ENCODE measurements at regions not wholly inside any gene's neighbourhood (a gene's known extent, or its start where the extent isn't known, plus 50 kb on each side); places are given as distances from the start of the nearest gene placed in this dataset.
A peak's percentile ranks its signal among the peaks of the same experiment; 100 is the strongest.
"Not testable (repeated sequence)": the region's sequence is repeated elsewhere in the genome, so short reads cannot be mapped to it uniquely, and the experiment has no call there.

DNA sequence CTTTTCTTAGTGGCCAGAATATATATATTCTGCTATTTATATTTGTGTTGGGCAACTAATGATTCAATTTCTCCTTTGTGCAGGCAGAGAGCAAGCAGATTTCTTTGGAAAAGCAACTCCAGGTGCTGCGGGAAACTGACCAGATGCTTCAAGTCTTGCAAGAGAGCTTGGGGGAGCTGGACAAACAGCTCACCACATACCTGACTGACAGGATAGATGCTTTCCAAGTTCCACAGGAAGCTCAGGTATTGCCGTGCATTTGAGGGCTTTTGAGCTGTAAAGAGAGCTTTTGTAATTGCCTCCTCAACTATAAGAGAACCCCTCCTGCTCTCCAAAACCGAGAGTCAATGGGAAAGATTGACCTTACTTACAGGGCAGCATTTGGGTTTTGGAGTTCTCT is 203.5 kb downstream of the UTRN start:
- Histone ChIP-seq H3K27me3 (ENCODE audit: control insufficient read depth, insufficient read depth, low read length) (no peaks in the 10 kb centered on the region), H3K9ac (ENCODE audit: low read length) (no peak overlapping the region), H3K9me3 (ENCODE audit: control insufficient read depth, low read length) (no peaks in the 10 kb centered on the region), H3K36me3 (ENCODE audit: control insufficient read depth, insufficient read depth, low read length) (peaks cover 10% of the 10 kb centered on the region), H3K4me1 (ENCODE audit: control insufficient read depth, insufficient read depth, low read length) (no peaks in the 10 kb centered on the region), H3K4me3 (ENCODE audit: low read length) (no peak overlapping the region)

DNA sequence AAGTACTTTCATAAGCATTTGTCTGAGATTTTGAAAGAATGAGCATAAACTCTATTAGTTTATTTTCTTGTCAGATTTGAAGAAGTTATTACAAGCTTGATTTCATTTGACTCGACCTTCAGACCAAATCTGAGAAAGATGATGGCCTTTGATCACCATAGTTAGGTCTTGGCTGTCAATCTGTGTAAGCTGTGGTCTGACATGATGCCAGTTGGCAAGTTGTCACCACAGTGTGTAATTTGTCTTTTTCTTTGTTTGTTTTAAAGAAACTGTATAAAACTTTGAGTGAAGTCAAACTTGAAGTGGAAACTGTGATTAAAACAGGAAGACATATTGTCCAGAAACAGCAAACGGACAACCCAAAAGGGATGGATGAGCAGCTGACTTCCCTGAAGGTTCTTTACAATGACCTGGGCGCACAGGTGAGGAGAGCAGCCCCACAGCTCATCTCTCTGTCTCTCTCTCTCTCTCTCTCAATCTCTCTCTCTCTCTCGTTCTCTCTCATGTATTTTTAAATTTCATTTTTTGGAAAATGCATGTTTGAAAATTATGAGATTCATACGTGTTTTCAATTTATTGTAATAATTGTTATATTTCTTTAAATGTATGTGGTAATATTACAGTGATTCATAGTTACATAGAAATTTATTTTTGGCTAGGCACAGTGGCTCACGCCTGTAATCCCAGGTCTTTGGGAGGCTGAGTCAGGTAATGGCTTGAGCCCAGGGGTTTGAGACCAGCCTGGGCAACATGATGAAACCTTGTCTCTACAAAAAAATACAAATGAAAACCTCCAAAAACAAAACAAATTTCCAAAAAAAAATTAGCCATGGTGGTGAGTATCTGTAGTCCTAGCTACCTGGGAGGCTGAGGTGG is 208.1 kb downstream of the UTRN start:
- no peak overlapping the region for H3K9ac ChIP-seq (ENCODE audit: low read length)
- H3K4me3 ChIP-seq (ENCODE audit: low read length), result no peak overlapping the region
- no peaks in the 10 kb centered on the region for H3K27me3 ChIP-seq (ENCODE audit: control insufficient read depth, insufficient read depth, low read length)
- no peaks in the 10 kb centered on the region for H3K4me1 ChIP-seq (ENCODE audit: control insufficient read depth, insufficient read depth, low read length)
- peaks cover 16% of the 10 kb centered on the region for H3K36me3 ChIP-seq (ENCODE audit: control insufficient read depth, insufficient read depth, low read length)
- H3K9me3 ChIP-seq (ENCODE audit: control insufficient read depth, low read length), result no peaks in the 10 kb centered on the region

- H3K9ac ChIP-seq (ENCODE audit: low read length); H3K27me3 ChIP-seq (ENCODE audit: control insufficient read depth, insufficient read depth, low read length); H3K9me3 ChIP-seq (ENCODE audit: control insufficient read depth, low read length); H3K4me3 ChIP-seq (ENCODE audit: low read length); H3K4me1 ChIP-seq (ENCODE audit: control insufficient read depth, insufficient read depth, low read length): not testable (repeated sequence)
- peaks cover 14% of the 10 kb centered on the region for H3K36me3 ChIP-seq (ENCODE audit: control insufficient read depth, insufficient read depth, low read length)
These were observed 209.9 kb downstream of the UTRN start for GRCh38 chr6:144495076-144495475.

DNA sequence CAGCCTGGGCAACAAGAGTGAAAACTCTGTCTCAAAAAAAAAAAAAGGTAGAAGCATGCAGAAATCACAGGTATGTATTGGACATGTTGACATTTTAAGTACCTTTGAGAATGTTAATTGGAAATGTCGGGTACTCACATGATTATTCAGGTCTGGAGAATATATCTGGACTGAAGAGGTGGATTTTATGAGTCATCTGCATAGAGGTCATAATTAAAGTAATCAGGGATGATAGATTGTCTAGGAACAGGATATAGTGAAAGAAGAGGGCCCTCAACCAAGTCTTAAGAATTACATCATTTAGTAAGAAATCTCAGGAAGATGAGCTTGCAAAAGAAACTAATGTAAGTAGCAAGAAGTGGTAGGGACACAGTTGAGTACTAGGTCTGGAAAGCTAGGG is 212.5 kb downstream of the UTRN start:
- H3K36me3 ChIP-seq (ENCODE audit: control insufficient read depth, insufficient read depth, low read length), result peaks cover 6% of the 10 kb centered on the region
- H3K27me3 ChIP-seq (ENCODE audit: control insufficient read depth, insufficient read depth, low read length), result no peaks in the 10 kb centered on the region
- no peaks in the 10 kb centered on the region for H3K4me1 ChIP-seq (ENCODE audit: control insufficient read depth, insufficient read depth, low read length)
- no peak overlapping the region for H3K4me3 ChIP-seq (ENCODE audit: low read length)
- H3K9me3 ChIP-seq (ENCODE audit: control insufficient read depth, low read length), result no peaks in the 10 kb centered on the region
- H3K9ac ChIP-seq (ENCODE audit: low read length), result no peak overlapping the region

DNA sequence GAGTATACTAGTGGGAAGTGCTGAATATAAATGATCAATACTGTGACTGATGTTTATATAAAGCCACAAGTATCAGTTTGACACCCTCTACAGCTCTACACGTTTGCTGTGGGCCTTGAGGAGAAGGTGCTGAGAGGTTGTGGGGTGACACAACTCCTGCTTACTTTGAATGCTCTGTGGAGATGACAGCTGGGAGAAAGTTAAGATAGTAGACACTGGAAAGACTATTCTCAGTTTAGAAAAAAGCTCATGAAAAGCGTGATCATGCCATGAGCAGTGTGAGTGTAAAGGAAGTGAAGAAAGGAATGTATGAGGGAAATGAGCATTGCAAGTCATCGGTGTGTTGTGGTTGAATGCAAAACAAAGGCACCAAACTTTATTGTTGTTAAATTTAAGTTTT is 215.8 kb downstream of the UTRN start:
- H3K4me1 ChIP-seq (ENCODE audit: control insufficient read depth, insufficient read depth, low read length), result no peaks in the 10 kb centered on the region
- H3K9ac ChIP-seq (ENCODE audit: low read length), result peak overlapping the region; percentile 11
- no peaks in the 10 kb centered on the region for H3K9me3 ChIP-seq (ENCODE audit: control insufficient read depth, low read length)
- H3K4me3 ChIP-seq (ENCODE audit: low read length), result no peak overlapping the region
- peaks cover 6% of the 10 kb centered on the region for H3K36me3 ChIP-seq (ENCODE audit: control insufficient read depth, insufficient read depth, low read length)
- no peaks in the 10 kb centered on the region for H3K27me3 ChIP-seq (ENCODE audit: control insufficient read depth, insufficient read depth, low read length)

DNA sequence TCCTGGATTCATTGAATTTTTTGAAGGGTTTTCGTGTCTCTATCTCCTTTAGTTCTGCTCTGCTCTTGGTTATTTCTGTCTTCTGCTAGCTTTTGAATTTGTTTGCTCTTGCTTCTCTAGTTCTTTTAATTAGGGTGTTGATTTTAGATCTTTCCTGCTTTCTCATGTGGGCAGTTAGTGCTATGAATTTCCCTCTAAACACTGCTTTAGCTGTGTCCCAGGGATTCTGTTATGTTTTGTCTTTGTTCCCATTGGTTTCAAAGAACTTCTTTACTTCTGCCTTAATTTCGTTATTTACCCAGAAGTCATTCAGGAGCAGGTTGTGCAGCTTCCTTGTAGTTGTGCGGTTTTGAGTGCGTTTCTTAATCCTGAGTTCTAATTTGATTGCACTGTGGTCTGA is 220.1 kb downstream of the UTRN start:
- H3K36me3 ChIP-seq (ENCODE audit: control insufficient read depth, insufficient read depth, low read length); H3K9me3 ChIP-seq (ENCODE audit: control insufficient read depth, low read length); H3K27me3 ChIP-seq (ENCODE audit: control insufficient read depth, insufficient read depth, low read length); H3K9ac ChIP-seq (ENCODE audit: low read length); H3K4me1 ChIP-seq (ENCODE audit: control insufficient read depth, insufficient read depth, low read length); H3K4me3 ChIP-seq (ENCODE audit: low read length): not testable (repeated sequence)

GRCh38 chr6:144506051-144506450 is 220.9 kb downstream of the UTRN start:
- not testable (repeated sequence) for H3K27me3 ChIP-seq (ENCODE audit: control insufficient read depth, insufficient read depth, low read length)

DNA sequence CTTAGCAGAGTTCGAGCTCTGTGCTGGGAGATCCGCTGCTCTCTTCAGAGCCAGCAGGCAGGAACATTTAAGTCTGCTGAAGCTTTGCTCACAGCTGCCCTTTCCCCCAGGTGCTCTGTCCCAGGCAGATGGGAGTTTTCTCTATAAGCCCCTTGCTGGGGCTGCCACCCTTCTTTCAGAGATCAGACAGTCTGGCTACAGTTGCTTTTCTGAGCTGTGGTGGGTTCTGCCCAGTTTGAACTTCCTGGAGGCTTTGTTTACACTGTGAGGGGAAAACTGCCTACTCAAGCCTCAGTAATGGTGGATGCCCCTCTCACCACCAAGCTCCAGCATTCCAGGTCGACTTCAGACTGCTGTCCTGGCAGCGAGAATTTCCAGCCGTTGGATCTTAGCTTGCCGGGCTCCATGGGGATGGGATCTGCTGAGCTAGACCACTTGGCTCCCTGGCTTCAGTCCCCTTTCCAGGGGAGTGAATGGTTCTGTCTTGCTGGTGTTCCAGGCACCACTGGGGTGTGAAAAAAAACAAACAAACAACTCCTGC is 222.7 kb downstream of the UTRN start:
- H3K9ac ChIP-seq (ENCODE audit: low read length); H3K36me3 ChIP-seq (ENCODE audit: control insufficient read depth, insufficient read depth, low read length); H3K4me1 ChIP-seq (ENCODE audit: control insufficient read depth, insufficient read depth, low read length); H3K9me3 ChIP-seq (ENCODE audit: control insufficient read depth, low read length); H3K4me3 ChIP-seq (ENCODE audit: low read length); H3K27me3 ChIP-seq (ENCODE audit: control insufficient read depth, insufficient read depth, low read length): not testable (repeated sequence)

More at GRCh38 chr6:144506051-144506450, 220.9 kb downstream of the UTRN start:
- not testable (repeated sequence) for H3K9ac ChIP-seq (ENCODE audit: low read length); H3K9me3 ChIP-seq (ENCODE audit: control insufficient read depth, low read length); H3K4me3 ChIP-seq (ENCODE audit: low read length); H3K4me1 ChIP-seq (ENCODE audit: control insufficient read depth, insufficient read depth, low read length); H3K36me3 ChIP-seq (ENCODE audit: control insufficient read depth, insufficient read depth, low read length)

- Histone ChIP-seq H3K9me3 (ENCODE audit: control insufficient read depth, low read length) (no peaks in the 10 kb centered on the region), H3K27me3 (ENCODE audit: control insufficient read depth, insufficient read depth, low read length) (no peaks in the 10 kb centered on the region), H3K4me3 (ENCODE audit: low read length) (no peak overlapping the region), H3K9ac (ENCODE audit: low read length) (no peak overlapping the region), H3K4me1 (ENCODE audit: control insufficient read depth, insufficient read depth, low read length) (no peaks in the 10 kb centered on the region), H3K36me3 (ENCODE audit: control insufficient read depth, insufficient read depth, low read length) (no peaks in the 10 kb centered on the region)
These were observed 225.7 kb downstream of the UTRN start for GRCh38 chr6:144510859-144511258.

- H3K36me3 ChIP-seq (ENCODE audit: control insufficient read depth, insufficient read depth, low read length), result no peaks in the 10 kb centered on the region
- H3K4me3 ChIP-seq (ENCODE audit: low read length), result no peak overlapping the region
- H3K9me3 ChIP-seq (ENCODE audit: control insufficient read depth, low read length), result no peaks in the 10 kb centered on the region
- no peaks in the 10 kb centered on the region for H3K4me1 ChIP-seq (ENCODE audit: control insufficient read depth, insufficient read depth, low read length)
- H3K9ac ChIP-seq (ENCODE audit: low read length), result no peak overlapping the region
- no peaks in the 10 kb centered on the region for H3K27me3 ChIP-seq (ENCODE audit: control insufficient read depth, insufficient read depth, low read length)
These were observed 230.6 kb downstream of the UTRN start for GRCh38 chr6:144515761-144516160.

DNA sequence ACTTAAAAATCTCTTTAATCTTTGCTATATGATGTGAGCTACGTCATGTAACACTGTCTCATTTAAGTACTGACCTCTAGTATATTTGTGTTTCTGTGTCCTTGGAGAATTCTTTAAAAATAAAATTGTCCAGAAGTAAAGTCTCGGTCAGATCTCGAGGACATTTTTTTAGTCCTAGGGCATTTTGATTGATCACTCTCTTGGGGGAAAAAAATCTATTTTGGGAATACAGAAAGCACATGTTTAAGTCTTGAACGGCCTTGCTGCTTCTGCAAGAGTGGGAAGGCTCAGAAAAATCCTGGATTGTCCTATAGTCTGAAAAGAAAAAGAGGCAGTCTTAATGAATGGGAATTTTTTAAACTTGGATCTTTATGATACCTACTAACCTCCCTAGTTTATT is 234.3 kb downstream of the UTRN start:
- no peaks in the 10 kb centered on the region for H3K9me3 ChIP-seq (ENCODE audit: control insufficient read depth, low read length)
- H3K4me3 ChIP-seq (ENCODE audit: low read length), result no peak overlapping the region
- H3K36me3 ChIP-seq (ENCODE audit: control insufficient read depth, insufficient read depth, low read length), result no peaks in the 10 kb centered on the region
- H3K4me1 ChIP-seq (ENCODE audit: control insufficient read depth, insufficient read depth, low read length), result no peaks in the 10 kb centered on the region
- H3K9ac ChIP-seq (ENCODE audit: low read length), result no peak overlapping the region
- H3K27me3 ChIP-seq (ENCODE audit: control insufficient read depth, insufficient read depth, low read length), result no peaks in the 10 kb centered on the region

- no peak overlapping the region for H3K4me3 ChIP-seq (ENCODE audit: low read length)
- no peak overlapping the region for H3K9ac ChIP-seq (ENCODE audit: low read length)
- no peaks in the 10 kb centered on the region for H3K27me3 ChIP-seq (ENCODE audit: control insufficient read depth, insufficient read depth, low read length)
- H3K9me3 ChIP-seq (ENCODE audit: control insufficient read depth, low read length), result no peaks in the 10 kb centered on the region
- H3K36me3 ChIP-seq (ENCODE audit: control insufficient read depth, insufficient read depth, low read length), result no peaks in the 10 kb centered on the region
- H3K4me1 ChIP-seq (ENCODE audit: control insufficient read depth, insufficient read depth, low read length), result no peaks in the 10 kb centered on the region
These were observed 243.7 kb downstream of the UTRN start for GRCh38 chr6:144528743-144529425.

All from mucosa of stomach (tissue), 1 donor.